Cardiac septum (tissue), 1 donor: ENCODE measurements at regions not wholly inside any gene's neighbourhood (a gene's known extent, or its start where the extent isn't known, plus 50 kb on each side); places are given as distances from the start of the nearest gene placed in this dataset.

Experiments
- DNase-seq: peaks from one replicate; pipeline ENCODE4 v3.0.0-alpha.2; 2020; ENCODE audit warnings: low spot score
- intact Hi-C: fragments of 100-400 bp; cut with DNase I; formaldehyde crosslinking; loops from one replicate; pipeline ENCODE4 v1.14.0; 2022
- donor health status: DM: no; HTN: no; CAD: no.

GRCh38 chr13:22073718-22074117, 402.8 kb downstream of the FGF9 start:
- DNase-seq: no peak
- intact Hi-C loops: no loop called here

GRCh38 chr13:22074403-22074802, 403.5 kb downstream of the FGF9 start:
- DNase-seq: no peak
- intact Hi-C loops: no loop called here

GRCh38 chr13:22076658-22077057, 405.8 kb downstream of the FGF9 start:
- intact Hi-C loops: no loop called here

GRCh38 chr13:22077205-22077683, 406.4 kb downstream of the FGF9 start:
- intact Hi-C loops: no loop called here
- no peak for DNase-seq

More at GRCh38 chr13:22076658-22077057, 405.8 kb downstream of the FGF9 start:
- DNase-seq: no peak

GRCh38 chr13:22077764-22078163, 406.9 kb downstream of the FGF9 start:
- no peak for DNase-seq
- intact Hi-C loops: no loop called here

- intact Hi-C loops: no loop called here
- no peak for DNase-seq
Measured at GRCh38 chr13:22079961-22080360, 409.1 kb downstream of the FGF9 start.

- intact Hi-C loops: no loop called here
- DNase-seq: no peak
Measured at GRCh38 chr13:22080832-22081231, 410.0 kb downstream of the FGF9 start.

GRCh38 chr13:22081430-22081829, 410.6 kb downstream of the FGF9 start:
- DNase-seq: no peak
- intact Hi-C loops: no loop called here

GRCh38 chr13:22082030-22082429, 411.2 kb downstream of the FGF9 start:
- intact Hi-C loops: no loop called here
- no peak for DNase-seq

- intact Hi-C loops: no loop called here
- no peak for DNase-seq
Measured at GRCh38 chr13:22082437-22083100, 411.7 kb downstream of the FGF9 start.

GRCh38 chr13:22085001-22085400, 414.1 kb downstream of the FGF9 start:
- DNase-seq: no peak
- intact Hi-C loops: no loop called here

GRCh38 chr13:22086597-22087330, 415.9 kb downstream of the FGF9 start:
- intact Hi-C loops: no loop called here
- DNase-seq: no peak

- intact Hi-C loops: no loop called here
- no peak for DNase-seq
Measured at GRCh38 chr13:22090106-22090505, 419.2 kb downstream of the FGF9 start.

- intact Hi-C loops: no loop called here
- DNase-seq: no peak
Measured at GRCh38 chr13:22091222-22091970, 420.5 kb downstream of the FGF9 start.

- intact Hi-C loops: no loop called here
- DNase-seq: no peak
Measured at GRCh38 chr13:22091971-22092300, 421.1 kb downstream of the FGF9 start.

- intact Hi-C loops: no loop called here
Measured at GRCh38 chr13:22092791-22093560, 422.1 kb downstream of the FGF9 start.

GRCh38 chr13:22095794-22096193, 424.9 kb downstream of the FGF9 start:
- intact Hi-C loops: no loop called here
- no peak for DNase-seq

More at GRCh38 chr13:22092791-22093560, 422.1 kb downstream of the FGF9 start:
- no peak for DNase-seq

- intact Hi-C loops: no loop called here
- no peak for DNase-seq
Measured at GRCh38 chr13:22099585-22099984, 428.7 kb downstream of the FGF9 start.

GRCh38 chr13:22102271-22102670, 431.4 kb downstream of the FGF9 start:
- intact Hi-C loops: no loop called here

More at GRCh38 chr13:22102271-22102670, 431.4 kb downstream of the FGF9 start:
- no peak for DNase-seq
